GM23338 (cell line): ENCODE measurements at regions not wholly inside any gene's neighbourhood (a gene's known extent, or its start where the extent isn't known, plus 50 kb on each side); places are given as distances from the start of the nearest gene placed in this dataset.

Source experiments
- ATAC-seq: fragments of 200-7000 bp; cut with Tn5 transposase; 3 replicates; pipeline ENCODE4 v1.9.1; 2020
- DNase-seq: peaks from one replicate; pipeline ENCODE4 v3.0.0-alpha.2; 2015; ENCODE audit warnings: low spot score
- H2AFZ ChIP-seq: fragments of 200-600 bp; sonication (generic); 2 replicates; pipeline ENCODE4 v1.8.0; 2016; ENCODE audit warnings: antibody characterized with exemption, mild to moderate bottlenecking, moderate library complexity
- H3F3A ChIP-seq: fragments of 200-600 bp; sonication (generic); replicated peaks from 2 replicates; pipeline ENCODE4 v1.8.0; 2017; ENCODE audit warnings: antibody characterized with exemption, mixed run types, low read depth
- H3K27ac ChIP-seq: fragments of 200-600 bp; sonication (generic); 2 replicates; pipeline ENCODE4 v1.6.1; 2016; ENCODE audit warnings: low read depth
- H3K27me3 ChIP-seq: fragments of 200-600 bp; sonication (generic); 2 replicates; pipeline ENCODE4 v1.8.0; 2016; ENCODE audit warnings: mild to moderate bottlenecking, mixed run types, moderate library complexity; ENCODE audit not compliant: insufficient read depth
- H3K36me3 ChIP-seq: fragments of 200-600 bp; sonication (generic); 2 replicates; pipeline ENCODE4 v1.8.0; 2016; ENCODE audit warnings: mild to moderate bottlenecking; ENCODE audit not compliant: insufficient read depth
- H3K4me1 ChIP-seq: fragments of 200-600 bp; sonication (generic); 2 replicates; pipeline ENCODE4 v1.8.0; 2016; ENCODE audit warnings: mild to moderate bottlenecking, moderate library complexity; ENCODE audit not compliant: insufficient read depth
- H3K4me2 ChIP-seq: fragments of 200-600 bp; sonication (generic); 2 replicates; pipeline ENCODE4 v1.7.1; 2017; ENCODE audit warnings: mixed run types
- H3K4me3 ChIP-seq: fragments of 200-600 bp; sonication (generic); 2 replicates; pipeline ENCODE4 v1.6.1; 2016; ENCODE audit warnings: mixed run types
- H3K79me2 ChIP-seq: fragments of 200-600 bp; sonication (generic); replicated peaks from 2 replicates; pipeline ENCODE4 v1.8.0; 2017; ENCODE audit warnings: mild to moderate bottlenecking; ENCODE audit not compliant: insufficient read depth
- H3K9me2 ChIP-seq: fragments of 200-600 bp; sonication (generic); 2 replicates; pipeline ENCODE4 v1.8.0; 2017; ENCODE audit not compliant: insufficient read depth
- H4K20me1 ChIP-seq: fragments of 200-600 bp; sonication (generic); replicated peaks from 2 replicates; pipeline ENCODE4 v1.8.0; 2017; ENCODE audit warnings: mild to moderate bottlenecking; ENCODE audit not compliant: insufficient read depth
- H3K27ac Mint-ChIP-seq: 2 replicates; pipeline ENCODE4 v1.8.0; 2020; ENCODE audit warnings: inconsistent platforms, mild to moderate bottlenecking, moderate library complexity, mixed read lengths
- H3K27me3 Mint-ChIP-seq: 3 replicates; pipeline ENCODE4 v1.8.0; 2022; ENCODE audit warnings: low read depth, mild to moderate bottlenecking, moderate library complexity, mixed read lengths, inconsistent platforms; ENCODE audit not compliant: insufficient read depth, poor library complexity
- H3K36me3 Mint-ChIP-seq: 3 replicates; pipeline ENCODE4 v1.8.0; 2021; ENCODE audit warnings: low read depth, mild to moderate bottlenecking, inconsistent platforms, moderate library complexity, mixed read lengths
- H3K4me1 Mint-ChIP-seq: 3 replicates; pipeline ENCODE4 v1.8.0; 2020; ENCODE audit warnings: mild to moderate bottlenecking, inconsistent platforms, mixed read lengths
- H3K4me3 Mint-ChIP-seq: 3 replicates; pipeline ENCODE4 v1.8.0; 2021; ENCODE audit warnings: moderate library complexity, mild to moderate bottlenecking, inconsistent platforms, mixed read lengths
- H3K9me3 Mint-ChIP-seq: 3 replicates; pipeline ENCODE4 v1.8.0; 2020; ENCODE audit warnings: moderate library complexity, mild to moderate bottlenecking, inconsistent platforms, mixed read lengths
- CREB1 ChIP-seq: fragments of 250-450 bp; sonication (Bioruptor Pico); IDR thresholded peaks from 2 replicates; pipeline ENCODE4 v1.5.0; 2020; ENCODE audit warnings: low read depth, mild to moderate bottlenecking, moderate library complexity
- ETS1 ChIP-seq: IDR thresholded peaks from 2 replicates; pipeline ENCODE4 v1.6.1; 2016; ENCODE audit warnings: antibody characterized with exemption
- EZH2 ChIP-seq: fragments of 200-600 bp; sonication (generic); IDR thresholded peaks from one replicate; pipeline ENCODE4 v1.8.0; 2017; ENCODE audit warnings: antibody characterized with exemption, mild to moderate bottlenecking, low read depth; ENCODE audit not compliant: unreplicated experiment
- EZH2phosphoT487 ChIP-seq: fragments of 200-600 bp; sonication (generic); IDR thresholded peaks from one replicate; pipeline ENCODE4 v1.8.1; 2018; ENCODE audit warnings: antibody characterized with exemption; ENCODE audit not compliant: unreplicated experiment
- JUNB ChIP-seq: IDR thresholded peaks from one replicate; pipeline ENCODE4 v1.6.1; 2016; ENCODE audit warnings: antibody characterized with exemption; ENCODE audit not compliant: unreplicated experiment
- STAT1 ChIP-seq: IDR thresholded peaks from one replicate; pipeline ENCODE4 v1.6.1; 2016; ENCODE audit warnings: antibody characterized with exemption; ENCODE audit not compliant: unreplicated experiment
- ZNF331 ChIP-seq: fragments of 250-450 bp; sonication (Bioruptor Pico); IDR thresholded peaks from 2 replicates; pipeline ENCODE4 v1.5.0; 2020; ENCODE audit warnings: low read depth, mild to moderate bottlenecking, moderate library complexity
- ZNF462 ChIP-seq: fragments of 250-450 bp; sonication (Bioruptor Pico); IDR thresholded peaks from 2 replicates; pipeline ENCODE4 v1.5.0; 2020; ENCODE audit warnings: mild to moderate bottlenecking, moderate library complexity

DNA sequence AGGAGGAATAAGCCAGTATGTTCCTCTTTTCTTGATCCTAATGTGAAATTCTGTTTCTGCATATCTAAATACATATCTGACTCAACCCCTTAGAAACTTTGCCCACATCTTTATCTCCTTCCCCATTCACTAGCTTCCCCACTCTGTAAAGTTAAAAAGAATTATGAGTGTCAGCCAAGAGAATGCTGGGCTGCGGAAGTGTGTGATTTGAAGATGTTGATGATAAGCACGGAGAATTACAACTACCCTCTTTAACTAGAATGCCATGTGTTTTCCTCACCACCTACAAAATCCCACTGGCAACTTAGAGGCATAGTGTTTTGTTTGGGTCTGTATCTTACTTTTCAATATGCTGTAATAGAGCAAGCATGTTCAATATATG is 490.4 kb upstream of the FANCL start (continued):
- TF ChIP-seq ZNF462 (CRISPR knock-in tag) (no peak), STAT1 (no peak), ZNF331 (CRISPR knock-in tag) (no peak), EZH2phosphoT487 (no peak)

GRCh38 chr2:58730764-58731487 is 489.8 kb upstream of the FANCL start:
- H3K9me3 Mint-ChIP-seq: no peaks in the 10 kb centered on the region
- no peaks in the 10 kb centered on the region for H3K79me2 ChIP-seq
- H4K20me1 ChIP-seq: no peaks in the 10 kb centered on the region
- H3K36me3 ChIP-seq: no peaks in the 10 kb centered on the region
- no peak overlapping the region for H3K27ac ChIP-seq
- H3K9me2 ChIP-seq: no peaks in the 10 kb centered on the region
- ATAC-seq (no peak), DNase-seq (no peak)
- peaks cover 8% of the 10 kb centered on the region; the same call in 1 of the 2 replicates for H3K4me1 ChIP-seq
- H3K27ac Mint-ChIP-seq: 0 out of 2 replicates have a peak overlapping the region, but pooled peaks have one; percentile 11
- no peak overlapping the region for H3K4me2 ChIP-seq
- no peak overlapping the region for H3K4me3 Mint-ChIP-seq
- H3K36me3 Mint-ChIP-seq: no peaks in the 10 kb centered on the region
- H3K27me3 Mint-ChIP-seq: no peaks in the 10 kb centered on the region
- no peak overlapping the region for H3K4me3 ChIP-seq
- peaks cover 27% of the 10 kb centered on the region for H3K4me1 Mint-ChIP-seq
- H3F3A ChIP-seq: no peaks in the 10 kb centered on the region
- H3K27me3 ChIP-seq: no peaks in the 10 kb centered on the region
- H2AFZ ChIP-seq: no peak overlapping the region
- no peak for TF ChIP-seq CREB1
- no peak for TF ChIP-seq EZH2phosphoT487
- no peak for TF ChIP-seq STAT1
- no peak for TF ChIP-seq ETS1
- no peak for TF ChIP-seq ZNF462 (CRISPR knock-in tag)
- no peak for TF ChIP-seq EZH2
- no peak for TF ChIP-seq JUNB
